Gastroesophageal sphincter (tissue), 3 donors: ENCODE measurements at regions not wholly inside any gene's neighbourhood (a gene's known extent, or its start where the extent isn't known, plus 50 kb on each side); places are given as distances from the start of the nearest gene placed in this dataset.

Experiments used
- POLR2A ChIP-seq, 2 donors: fragments of 450-650 bp; IDR thresholded peaks; one replicate each; pipeline ENCODE4 v1.6.1; 2017; ENCODE audit warnings: antibody characterized with exemption in 2 of 2, mild to moderate bottlenecking in 2 of 2, moderate library complexity in 1 of 2
- TF ChIP-seq, protein P1 (sequence below), 4 experiments: fragments of 200-600 bp in 2 of 4; fragments of 450-650 bp in 2 of 4; sonication (generic) in 1 of 4; IDR thresholded peaks; one replicate each; pipeline ENCODE4 v1.5.1; 2017 to 2019; ENCODE audit warnings: antibody characterized with exemption in 4 of 4, mild to moderate bottlenecking in 2 of 4, moderate library complexity in 2 of 4

DNA sequence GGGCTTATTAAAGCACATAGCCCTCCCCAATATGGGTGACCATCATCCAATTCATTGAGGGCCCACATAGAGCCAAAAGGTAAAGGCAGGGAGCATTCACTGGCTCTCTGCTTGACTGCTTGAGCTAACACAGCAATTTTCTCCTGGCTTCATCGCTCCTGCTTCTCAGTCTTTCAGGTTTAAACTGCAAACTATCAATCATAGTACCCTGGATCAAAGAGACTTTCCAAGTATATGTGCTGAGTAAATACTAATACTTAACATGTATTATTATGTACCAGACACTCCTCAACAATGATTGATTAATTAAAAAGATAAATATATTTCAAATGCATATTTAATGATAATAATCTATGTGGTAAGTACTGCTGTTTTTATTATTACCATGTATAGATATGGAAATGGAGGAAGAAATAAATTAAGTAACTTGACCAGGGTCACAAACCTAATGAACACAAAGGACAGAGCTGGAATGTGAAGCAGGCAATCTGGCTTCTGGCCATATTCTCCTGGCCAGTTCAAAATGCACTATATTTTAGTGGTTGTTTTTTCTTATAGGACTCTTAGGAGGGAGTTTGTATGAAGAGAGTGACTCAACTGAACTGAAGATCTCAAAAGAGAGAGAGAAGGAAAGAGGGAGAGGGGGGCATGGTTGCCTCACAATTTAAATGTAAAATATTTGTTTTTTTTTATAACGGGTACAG, 1197.3 kb downstream of the TECRL start:
- no peak for TF ChIP-seq POLR2A (IDR thresholded peaks at IDR 0.05)
- TF ChIP-seq, protein P1, sequence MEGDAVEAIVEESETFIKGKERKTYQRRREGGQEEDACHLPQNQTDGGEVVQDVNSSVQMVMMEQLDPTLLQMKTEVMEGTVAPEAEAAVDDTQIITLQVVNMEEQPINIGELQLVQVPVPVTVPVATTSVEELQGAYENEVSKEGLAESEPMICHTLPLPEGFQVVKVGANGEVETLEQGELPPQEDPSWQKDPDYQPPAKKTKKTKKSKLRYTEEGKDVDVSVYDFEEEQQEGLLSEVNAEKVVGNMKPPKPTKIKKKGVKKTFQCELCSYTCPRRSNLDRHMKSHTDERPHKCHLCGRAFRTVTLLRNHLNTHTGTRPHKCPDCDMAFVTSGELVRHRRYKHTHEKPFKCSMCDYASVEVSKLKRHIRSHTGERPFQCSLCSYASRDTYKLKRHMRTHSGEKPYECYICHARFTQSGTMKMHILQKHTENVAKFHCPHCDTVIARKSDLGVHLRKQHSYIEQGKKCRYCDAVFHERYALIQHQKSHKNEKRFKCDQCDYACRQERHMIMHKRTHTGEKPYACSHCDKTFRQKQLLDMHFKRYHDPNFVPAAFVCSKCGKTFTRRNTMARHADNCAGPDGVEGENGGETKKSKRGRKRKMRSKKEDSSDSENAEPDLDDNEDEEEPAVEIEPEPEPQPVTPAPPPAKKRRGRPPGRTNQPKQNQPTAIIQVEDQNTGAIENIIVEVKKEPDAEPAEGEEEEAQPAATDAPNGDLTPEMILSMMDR (IDR thresholded peaks at IDR 0.05): no peak
